GM12872 (cell line): ENCODE measurements at regions not wholly inside any gene's neighbourhood (a gene's known extent, or its start where the extent isn't known, plus 50 kb on each side); places are given as distances from the start of the nearest gene placed in this dataset.

Source experiments
- CTCF ChIP-seq: IDR thresholded peaks from 3 replicates; pipeline ENCODE4 v1.5.1; 2011; ENCODE audit warnings: low read depth, mild to moderate bottlenecking, low read length, moderate library complexity; ENCODE audit not compliant: insufficient read depth

GRCh38 chr4:173669460-173670179, 139.6 kb upstream of the HAND2 start:
- no peak for TF ChIP-seq CTCF

- no peak for TF ChIP-seq CTCF
These were observed 131.0 kb upstream of the HAND2 start for GRCh38 chr4:173661001-173661400.

- no peak for TF ChIP-seq CTCF
These were observed 126.9 kb upstream of the HAND2 start for GRCh38 chr4:173656898-173657297.

GRCh38 chr4:173652283-173652931, 122.4 kb upstream of the HAND2 start:
- no peak for TF ChIP-seq CTCF

- no peak for TF ChIP-seq CTCF
These were observed 121.7 kb upstream of the HAND2 start for GRCh38 chr4:173651651-173652282.

- TF ChIP-seq CTCF, result no peak
These were observed 117.9 kb upstream of the HAND2 start for GRCh38 chr4:173647902-173648301.

- TF ChIP-seq CTCF, result no peak
These were observed 112.5 kb upstream of the HAND2 start for GRCh38 chr4:173642509-173642908.
